Left ventricle myocardium superior (tissue), 1 donor: ENCODE measurements at regions not wholly inside any gene's neighbourhood (a gene's known extent, or its start where the extent isn't known, plus 50 kb on each side); places are given as distances from the start of the nearest gene placed in this dataset.
A peak's percentile ranks its signal among the peaks of the same experiment; 100 is the strongest.
"Not testable (repeated sequence)": the region's sequence is repeated elsewhere in the genome, so short reads cannot be mapped to it uniquely, and the experiment has no call there.

Experiments used
- ATAC-seq: fragments of 200-7000 bp; cut with Tn5 transposase; one replicate; pipeline ENCODE4 v1.9.1; 2020; ENCODE audit warnings: mild to moderate bottlenecking, moderate library complexity
- DNase-seq: peaks from one replicate; pipeline ENCODE4 v3.0.0-alpha.2; 2020
- intact Hi-C: fragments of 100-400 bp; cut with micrococcal nuclease; formaldehyde crosslinking; loops from one replicate; pipeline ENCODE4 v1.11.0; 2022
- donor health status: DM: no; HTN: yes; CAD: no; lungs with severe emphysema.

DNA sequence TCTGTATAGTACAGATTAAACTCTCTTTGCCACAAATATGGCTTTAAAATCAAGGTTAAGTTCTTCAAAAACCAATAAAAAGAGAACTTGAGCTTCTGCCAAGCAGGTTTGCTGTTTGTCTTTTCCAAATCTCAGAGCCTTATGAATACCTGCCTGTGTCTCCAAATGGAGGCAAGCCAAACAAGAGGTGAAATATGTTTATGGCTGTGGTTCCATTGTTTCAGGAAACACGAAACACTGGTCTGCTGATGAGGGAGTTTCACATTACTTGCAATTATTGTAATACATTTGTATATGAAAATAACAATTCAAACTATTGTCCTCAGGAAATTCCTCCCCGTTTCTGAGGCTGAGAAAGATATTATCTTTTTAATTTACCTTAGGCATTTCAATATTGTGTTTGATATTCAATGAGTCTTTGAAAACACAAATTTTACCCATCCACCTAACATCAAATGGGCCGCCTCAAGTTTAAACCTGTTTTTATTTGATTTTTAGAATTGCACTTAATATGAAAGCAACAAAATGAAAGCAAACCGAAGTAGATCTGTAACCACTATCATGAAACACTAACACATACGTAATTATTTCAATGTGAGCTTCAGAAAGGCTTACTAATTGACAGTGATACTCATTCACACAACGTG is 359.3 kb downstream of the HGF start:
- intact Hi-C loops = no loop called here
- ATAC-seq (no peak), DNase-seq (no peak)

DNA sequence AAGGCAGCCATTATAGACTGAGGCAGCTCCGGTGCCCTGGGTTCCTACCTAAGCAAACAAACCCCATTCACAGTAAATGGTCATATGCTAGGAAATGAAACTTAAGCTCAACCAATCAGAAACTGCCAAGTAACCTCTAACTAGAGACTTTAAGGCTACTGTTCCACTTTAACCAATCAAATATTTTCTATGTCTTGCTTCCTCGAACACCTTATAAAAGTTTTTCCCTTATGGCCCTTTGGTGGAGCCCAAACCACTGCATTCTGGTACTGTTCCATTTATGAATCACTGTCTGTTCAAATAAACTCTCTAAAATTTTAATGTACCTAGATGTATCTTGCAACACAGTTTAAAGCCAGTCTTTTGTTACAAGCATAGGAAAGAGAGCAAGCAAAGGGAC is 361.1 kb downstream of the HGF start:
- DNase-seq (no peak), ATAC-seq (no peak)
- intact Hi-C loops = no loop called here

DNA sequence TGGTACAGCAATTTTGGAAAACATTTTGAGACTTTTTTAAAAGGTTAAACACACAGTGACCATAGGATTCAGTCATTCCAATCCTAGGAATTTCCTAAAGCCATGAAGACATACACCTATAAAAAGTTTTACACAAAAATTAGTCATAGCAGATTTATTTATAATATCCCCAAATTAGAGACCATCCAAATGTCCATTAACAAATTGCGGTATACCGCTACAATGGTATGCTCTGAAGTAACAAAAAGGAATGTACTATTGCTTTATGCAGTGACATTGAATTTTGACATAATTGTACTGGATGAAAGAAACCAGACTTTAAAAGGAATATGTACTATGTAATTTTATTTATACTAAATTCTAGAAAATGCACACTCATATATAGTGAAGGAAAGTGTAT is 362.8 kb downstream of the HGF start:
- ATAC-seq = no peak
- DNase-seq = no peak
- intact Hi-C loops = no loop called here

DNA sequence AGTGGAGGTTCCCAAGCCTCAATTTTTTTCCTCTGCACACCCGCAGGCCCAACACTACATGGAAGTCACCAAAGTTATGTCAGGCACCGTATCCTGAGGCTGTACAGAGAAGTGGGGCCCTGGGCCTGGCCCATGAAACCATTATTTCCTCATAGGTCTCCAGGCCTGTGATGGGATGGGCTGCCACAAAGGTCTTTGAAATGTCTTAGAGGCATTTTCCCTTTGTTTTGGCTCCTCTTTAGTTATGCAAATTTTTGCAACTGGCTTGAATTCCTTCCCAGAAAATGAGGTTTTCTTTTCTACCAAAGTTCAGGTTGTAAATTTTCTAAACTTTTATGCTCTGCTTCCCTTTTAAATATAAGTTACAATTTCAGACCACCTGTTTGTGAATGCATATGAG is 365.2 kb downstream of the HGF start:
- intact Hi-C loops = no loop called here
- DNase-seq = no peak
- no peak for ATAC-seq

DNA sequence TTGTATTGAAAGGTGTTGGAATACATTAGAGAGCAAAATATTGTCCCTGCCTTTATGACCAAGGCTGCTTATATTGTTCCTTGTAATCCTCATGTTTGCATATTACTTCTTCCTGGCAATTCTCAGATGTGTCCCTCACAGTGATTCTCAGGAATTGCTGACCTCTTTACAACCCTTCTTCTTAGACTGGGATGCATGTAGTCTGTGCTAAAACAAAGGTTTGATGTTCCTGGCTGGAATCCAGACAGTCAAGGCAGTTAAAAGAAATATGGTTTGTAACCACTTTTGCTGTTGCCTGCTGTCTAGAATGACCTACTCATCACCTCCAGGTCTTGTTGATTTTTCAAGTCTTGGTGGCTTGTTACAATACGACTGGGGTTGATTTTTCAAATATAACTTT is 367.6 kb downstream of the HGF start:
- intact Hi-C loops = no loop called here
- ATAC-seq = no peak
- no peak for DNase-seq

DNA sequence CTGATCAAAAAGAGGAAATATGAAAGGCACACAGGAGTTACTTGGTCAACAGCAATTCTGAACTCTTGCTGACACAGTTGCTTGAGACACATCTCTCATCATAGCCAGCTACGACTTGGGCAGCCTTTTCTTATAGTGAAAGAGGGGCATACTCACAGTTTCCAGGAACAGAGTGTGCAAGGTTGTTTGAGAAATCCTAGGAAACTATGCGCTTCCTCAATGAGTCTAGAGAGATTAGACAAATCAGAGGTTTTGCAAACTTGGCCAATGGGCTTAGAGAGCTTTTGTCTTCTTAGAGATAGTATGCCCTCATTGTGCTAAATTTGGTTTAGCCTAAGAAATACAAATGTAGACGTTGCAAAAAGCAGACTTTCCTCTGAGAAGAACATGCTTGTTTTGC is 370.4 kb downstream of the HGF start:
- ATAC-seq (no peak), DNase-seq (no peak)
- intact Hi-C loops = no loop called here

DNA sequence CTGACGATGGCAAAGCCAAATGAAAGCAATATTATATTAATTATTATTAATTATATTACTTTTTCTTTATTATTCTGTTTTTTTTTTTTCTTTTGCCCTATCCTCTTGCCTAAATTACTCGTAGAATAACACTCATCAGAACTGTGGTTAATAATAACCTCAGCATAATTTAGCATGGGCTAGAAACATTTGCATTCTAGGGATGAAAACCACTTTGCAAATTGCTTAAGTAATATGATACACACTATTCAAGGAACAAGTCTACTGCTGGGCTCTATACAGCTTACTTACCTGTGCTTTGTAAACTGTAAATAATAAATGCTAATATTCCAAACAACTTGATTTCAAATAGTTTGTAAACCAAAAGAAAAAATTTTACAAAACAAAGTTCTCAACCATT is 375.8 kb downstream of the HGF start:
- intact Hi-C loops = no loop called here
- no peak for DNase-seq
- ATAC-seq = no peak

DNA sequence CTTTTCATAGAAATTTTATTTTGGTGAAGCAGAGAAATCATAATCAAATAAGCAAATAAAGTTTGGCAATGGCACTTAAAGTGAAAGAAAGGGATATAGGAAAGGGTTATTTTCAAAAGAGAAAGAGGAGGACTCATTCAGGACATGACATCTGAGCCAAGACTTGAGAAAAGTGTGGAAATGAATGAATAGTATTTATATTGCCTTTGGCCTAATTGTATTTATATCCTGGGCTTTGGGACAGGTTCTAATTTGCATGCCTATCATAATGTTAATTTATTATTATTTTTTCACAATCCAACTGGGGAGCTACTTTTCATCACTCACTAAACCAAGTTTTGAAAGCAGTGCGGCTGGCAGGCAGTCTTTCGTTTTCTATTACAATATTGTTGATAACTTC is 376.8 kb downstream of the HGF start:
- intact Hi-C loops = no loop called here
- ATAC-seq (no peak), DNase-seq (no peak)

DNA sequence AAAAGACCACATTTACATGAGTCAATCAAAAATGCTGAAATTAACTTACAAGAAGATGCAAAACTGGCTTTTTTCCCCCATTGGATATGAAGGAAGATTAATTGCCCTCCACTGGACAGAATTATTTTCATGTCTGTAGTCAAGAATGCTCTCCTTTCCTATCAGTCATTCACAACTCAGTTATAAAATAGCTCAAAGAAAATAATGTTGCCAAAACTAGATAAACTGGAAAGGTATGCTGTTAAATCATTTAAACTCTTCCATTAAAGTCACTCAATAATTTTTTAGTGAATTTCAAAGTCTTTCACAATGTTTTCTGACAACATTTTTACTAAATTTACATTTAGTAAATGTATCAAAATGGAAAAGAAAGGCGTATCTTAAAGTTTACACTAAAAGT is 384.5 kb downstream of the HGF start:
- ATAC-seq (no peak), DNase-seq (no peak)
- intact Hi-C loops = no loop called here

DNA sequence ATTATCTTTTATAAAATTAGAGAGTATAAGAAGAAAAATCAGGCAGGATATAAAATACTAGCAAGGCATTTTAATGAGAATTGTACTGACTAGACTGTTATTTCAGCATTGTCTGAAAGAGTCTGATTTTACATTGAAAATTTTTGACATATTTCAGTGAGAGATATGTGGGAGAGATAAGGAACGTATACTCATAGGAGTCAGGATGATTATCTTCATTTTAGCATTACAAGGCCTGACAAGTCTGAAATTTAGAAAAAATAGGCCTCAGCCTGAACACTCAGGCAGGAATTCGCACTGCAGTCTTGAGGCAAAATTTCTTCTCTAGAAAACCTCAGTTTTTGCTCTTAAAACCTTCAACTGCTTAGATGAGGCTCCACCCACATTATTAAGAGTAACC is 386.0 kb downstream of the HGF start:
- intact Hi-C loops = no loop called here
- DNase-seq (no peak), ATAC-seq (no peak)

DNA sequence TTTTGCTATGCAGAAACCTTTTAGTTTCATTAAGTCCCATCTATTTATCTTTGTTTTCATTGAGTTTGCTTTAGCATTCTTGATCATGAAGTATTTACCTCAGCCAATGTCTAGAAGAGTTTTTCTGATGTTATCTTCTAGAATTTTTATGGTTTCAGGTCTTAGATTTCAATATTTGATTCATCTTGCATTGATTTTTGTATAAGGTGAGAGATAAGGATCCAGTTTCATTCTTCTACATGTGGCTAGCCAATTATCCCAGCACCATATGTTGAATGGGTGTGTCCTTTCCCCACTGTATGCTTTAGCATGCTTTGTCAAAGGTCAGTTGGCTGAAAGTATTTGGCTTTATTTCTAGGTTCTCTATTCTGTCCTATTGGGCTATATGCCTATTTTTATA is 395.2 kb downstream of the HGF start:
- ATAC-seq, DNase-seq, intact Hi-C loops: not testable (repeated sequence)

DNA sequence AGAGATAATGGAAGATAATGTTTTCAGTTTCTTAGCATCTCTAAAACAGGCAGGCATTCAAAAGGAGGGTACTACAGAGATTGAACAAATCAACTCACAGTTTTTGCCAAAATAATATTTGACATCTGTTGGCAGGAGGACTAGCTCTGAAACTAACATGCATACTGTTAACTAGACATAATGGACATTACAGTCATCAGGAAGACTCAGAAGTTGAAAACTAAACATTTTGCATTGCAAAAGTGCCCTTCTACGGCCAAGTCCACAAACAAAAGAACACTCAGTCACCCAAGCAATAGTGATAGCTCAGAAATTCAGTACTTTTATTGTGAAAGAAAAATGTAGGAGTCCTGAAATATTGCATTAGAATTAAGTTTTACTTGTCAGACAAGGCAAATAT is 399.0 kb downstream of the HGF start:
- no peak for ATAC-seq

DNA sequence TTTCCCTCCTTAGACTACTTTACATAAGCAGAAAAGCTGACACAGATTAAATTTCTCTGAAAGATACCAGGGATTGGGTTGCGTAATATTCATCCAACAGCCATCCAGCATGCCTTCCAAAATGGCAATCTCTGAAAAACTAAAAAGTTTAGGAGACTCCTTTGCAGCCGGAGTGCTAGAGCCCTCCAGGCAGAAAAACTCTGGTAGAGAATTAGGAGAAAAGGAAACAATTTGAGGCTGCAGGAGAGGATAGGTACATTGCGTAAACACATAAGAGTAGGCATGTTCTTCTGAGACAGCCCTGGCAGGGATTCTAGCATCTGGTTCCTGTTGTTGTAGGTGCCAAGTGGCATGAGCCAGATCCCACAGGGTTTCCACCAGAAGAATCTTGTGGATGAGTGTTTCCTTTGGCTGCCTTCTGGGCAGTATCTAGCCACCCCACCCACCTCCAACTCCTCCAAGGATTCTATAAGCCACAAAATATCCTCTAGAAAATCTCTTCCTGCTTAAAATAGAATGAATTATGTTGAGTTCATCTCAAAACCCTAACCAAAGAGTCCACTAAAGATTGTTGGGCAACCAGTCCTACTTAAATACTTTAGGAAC is 402.4 kb downstream of the HGF start:
- ATAC-seq (peak; percentile 77), DNase-seq (no peak)
- intact Hi-C loops = no loop called here

More for the DNA sequence above, 399.0 kb downstream of the HGF start:
- intact Hi-C loops = no loop called here
- DNase-seq = no peak

DNA sequence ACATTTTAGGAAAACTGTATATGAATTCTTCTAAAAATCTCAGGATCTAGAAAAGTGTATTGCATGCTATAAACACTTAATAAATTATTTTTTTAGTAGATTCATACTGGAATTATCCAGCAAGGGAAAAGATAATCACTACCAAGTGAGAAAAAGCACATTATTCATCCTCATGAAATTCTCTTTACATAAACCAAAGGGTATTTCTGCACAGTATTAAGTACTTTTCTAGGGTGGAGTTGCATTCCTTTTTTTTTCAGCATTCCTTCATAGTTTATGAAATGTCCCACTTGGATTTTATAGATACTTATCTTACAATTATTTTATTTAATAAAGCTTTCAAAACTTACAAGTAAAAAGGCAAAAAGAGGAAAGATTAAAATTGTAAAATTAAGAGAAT is 403.3 kb downstream of the HGF start:
- no peak for ATAC-seq
- intact Hi-C loops = no loop called here
- no peak for DNase-seq

DNA sequence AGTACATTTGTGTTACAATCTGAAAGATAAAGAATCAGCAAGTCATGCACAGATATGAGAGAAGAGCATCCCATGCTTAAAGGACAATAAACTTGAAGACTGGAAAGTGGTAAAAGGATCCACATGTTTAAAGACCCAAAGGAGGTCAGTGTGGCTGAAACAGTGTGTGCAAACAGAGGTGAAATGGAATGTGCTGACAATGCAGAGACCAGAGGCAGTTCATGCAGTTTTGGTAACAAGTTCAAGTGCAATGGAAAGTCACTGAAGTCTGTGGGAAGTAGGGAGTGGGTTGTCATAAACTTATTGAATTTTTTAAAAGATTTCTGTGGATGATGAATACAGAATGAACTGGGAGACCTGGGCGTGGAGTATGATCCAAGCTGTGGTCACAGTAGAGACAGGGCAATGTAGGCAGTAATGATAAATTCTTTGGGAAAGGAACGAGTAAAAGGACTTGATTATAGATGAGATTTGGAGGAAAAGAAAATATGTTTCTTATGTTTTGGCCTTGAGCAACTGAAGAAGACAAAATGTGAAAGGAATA is 408.0 kb downstream of the HGF start:
- intact Hi-C loops = no loop called here

DNA sequence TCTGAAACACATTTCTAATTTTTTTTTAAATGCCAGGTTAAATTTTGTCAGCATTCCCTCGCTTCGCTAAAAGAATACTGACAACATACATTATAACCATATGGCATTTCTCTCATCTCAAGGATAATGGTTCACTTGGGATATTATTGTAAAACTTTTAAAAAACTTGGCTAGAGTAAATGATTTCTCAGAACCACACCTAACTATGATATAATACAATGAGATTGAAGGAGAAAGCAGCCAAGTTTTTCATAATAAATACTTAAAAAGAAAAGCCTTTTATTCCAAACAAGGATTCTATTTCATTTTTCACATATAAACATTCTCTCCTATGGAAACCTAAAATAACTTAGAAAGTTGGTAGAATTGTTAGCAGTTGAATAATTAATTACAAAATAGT is 413.9 kb downstream of the HGF start:
- DNase-seq (no peak), ATAC-seq (no peak)
- intact Hi-C loops = no loop called here

More for the DNA sequence above, 408.0 kb downstream of the HGF start:
- ATAC-seq (no peak), DNase-seq (no peak)

DNA sequence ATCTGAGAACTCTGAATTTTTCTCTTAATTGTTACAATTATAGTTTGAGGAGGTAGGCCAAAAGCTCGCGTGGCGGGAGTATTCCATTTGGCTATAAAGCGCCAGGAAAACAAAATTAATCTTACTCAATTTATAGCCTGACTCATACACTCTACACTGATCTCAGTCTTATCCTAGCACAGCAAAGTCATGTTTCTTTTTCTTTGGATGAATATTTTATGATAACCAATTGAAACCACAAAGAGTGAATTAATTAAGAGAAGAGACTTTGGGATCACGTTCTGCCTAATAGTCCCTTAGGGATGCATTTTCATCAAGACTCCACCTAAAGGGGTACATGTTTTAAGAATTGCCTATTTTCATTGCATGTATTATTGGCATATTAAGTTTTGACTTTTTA is 420.8 kb downstream of the HGF start:
- no peak for ATAC-seq
- DNase-seq = no peak
- intact Hi-C loops = no loop called here

DNA sequence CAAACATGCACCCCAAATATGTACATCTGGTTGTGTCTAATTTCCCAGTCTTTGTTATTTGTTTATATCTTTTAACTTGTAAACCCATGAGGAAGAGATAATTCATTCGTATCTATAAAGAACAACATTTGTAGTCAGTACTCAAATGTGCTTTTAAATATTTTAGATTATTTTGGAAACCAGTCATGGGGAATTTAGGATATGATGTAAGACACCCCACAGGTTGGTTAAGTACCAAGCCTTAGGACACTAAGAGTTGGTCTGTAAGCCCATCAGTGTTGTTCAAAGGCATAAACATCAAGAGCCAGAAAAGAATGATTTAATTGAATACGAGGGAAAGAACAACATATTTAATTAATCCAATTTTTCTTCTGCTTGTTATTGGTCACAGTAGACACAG is 421.1 kb upstream of the SEMA3C start:
- no peak for ATAC-seq
- intact Hi-C loops = no loop called here
- DNase-seq = no peak

DNA sequence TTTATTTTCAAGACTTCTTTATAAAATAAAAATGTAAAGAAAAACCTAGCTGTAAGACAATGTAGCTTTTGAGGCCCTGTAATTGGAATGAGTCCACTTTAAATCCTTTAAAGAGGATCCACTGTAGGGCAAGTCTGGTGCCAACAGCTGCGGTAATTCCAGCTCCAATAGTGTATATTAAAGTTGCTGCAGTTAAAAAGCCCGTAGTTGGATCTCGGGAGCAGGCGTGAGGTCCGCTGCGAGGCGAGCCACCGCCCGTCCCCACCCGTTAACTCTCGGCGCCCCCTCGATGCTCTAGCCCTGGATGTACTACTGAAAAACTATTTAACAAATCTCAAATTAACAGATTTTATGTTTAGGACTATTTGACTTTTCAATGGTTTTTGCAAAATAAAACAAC is 414.7 kb upstream of the SEMA3C start:
- DNase-seq = no peak
- ATAC-seq = no peak
- intact Hi-C loops = no loop called here

DNA sequence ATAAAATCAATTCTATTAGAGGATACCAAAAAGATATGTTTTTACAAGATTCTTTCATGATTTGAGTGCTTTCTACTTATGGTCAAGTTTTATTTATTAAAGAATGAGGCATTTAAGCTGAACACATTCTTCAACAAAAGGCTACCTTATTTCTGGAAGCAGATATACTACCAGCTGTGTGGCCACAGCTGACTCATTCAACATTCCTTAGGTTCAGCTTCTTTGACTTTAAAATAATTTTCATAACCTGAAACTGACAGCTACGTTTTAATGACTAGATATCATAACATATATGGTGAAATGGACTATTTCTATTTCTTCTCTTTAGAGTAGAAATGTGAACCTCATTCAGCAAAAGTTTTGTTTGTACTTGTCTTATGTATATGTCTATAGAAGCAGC is 414.2 kb upstream of the SEMA3C start:
- intact Hi-C loops = no loop called here
- no peak for ATAC-seq
- no peak for DNase-seq
